Mammary epithelial cell (primary cell): ENCODE measurements at regions not wholly inside any gene's neighbourhood (a gene's known extent, or its start where the extent isn't known, plus 50 kb on each side); places are given as distances from the start of the nearest gene placed in this dataset.

Experiments used
- CTCF ChIP-seq, 2 donors: IDR thresholded peaks in 1 of 2; conservative IDR thresholded peaks in 1 of 2; 2 replicates each; pipeline ENCODE4 v1.5.1; 2011 to 2012; ENCODE audit warnings: inconsistent platforms in 2 of 2, low read length in 2 of 2, mild to moderate bottlenecking in 2 of 2, control low read depth in 1 of 2, low read depth in 1 of 2; ENCODE audit not compliant: insufficient read depth in 1 of 2; ENCODE audit errors: extremely low read depth in 1 of 2
- EZH2 ChIP-seq: IDR thresholded peaks from 2 replicates; pipeline ENCODE4 v1.6.1; 2012; ENCODE audit warnings: low read length, inconsistent platforms, borderline replicate concordance

- TF ChIP-seq CTCF (conservative IDR thresholded peaks at IDR 0.05 in 1 of 2, IDR thresholded peaks at IDR 0.05 in 1 of 2; ENCODE audit: extremely low read depth in 1 of 2, insufficient read depth in 1 of 2, low read depth in 1 of 2, low read length in 2 of 2) (no peak), EZH2 (no peak)
Measured at GRCh38 chr12:105812366-105812765, 326.4 kb downstream of the NUAK1 start.
